Panc1 (cell line): ENCODE measurements at regions not wholly inside any gene's neighbourhood (a gene's known extent, or its start where the extent isn't known, plus 50 kb on each side); places are given as distances from the start of the nearest gene placed in this dataset.

Experiments used
- CTCF ChIP-seq: fragments of 450-650 bp; IDR thresholded peaks from 2 replicates; pipeline ENCODE4 v1.5.1; 2017; ENCODE audit warnings: mild to moderate bottlenecking
- POLR2AphosphoS5 ChIP-seq: IDR thresholded peaks from 2 replicates; pipeline ENCODE4 v1.6.1; 2012; ENCODE audit warnings: mild to moderate bottlenecking, low read depth, low read length, moderate library complexity

GRCh38 chr2:2671826-2672225 lies 340.8 kb upstream of the MYT1L start:
- TF ChIP-seq CTCF = no peak
- TF ChIP-seq POLR2AphosphoS5 = no peak
